ENCODE measurements at regions not wholly inside any gene's neighbourhood (a gene's known extent, or its start where the extent isn't known, plus 50 kb on each side); places are given as distances from the start of the nearest gene placed in this dataset.
A peak's percentile ranks its signal among the peaks of the same experiment; 100 is the strongest.

DNA sequence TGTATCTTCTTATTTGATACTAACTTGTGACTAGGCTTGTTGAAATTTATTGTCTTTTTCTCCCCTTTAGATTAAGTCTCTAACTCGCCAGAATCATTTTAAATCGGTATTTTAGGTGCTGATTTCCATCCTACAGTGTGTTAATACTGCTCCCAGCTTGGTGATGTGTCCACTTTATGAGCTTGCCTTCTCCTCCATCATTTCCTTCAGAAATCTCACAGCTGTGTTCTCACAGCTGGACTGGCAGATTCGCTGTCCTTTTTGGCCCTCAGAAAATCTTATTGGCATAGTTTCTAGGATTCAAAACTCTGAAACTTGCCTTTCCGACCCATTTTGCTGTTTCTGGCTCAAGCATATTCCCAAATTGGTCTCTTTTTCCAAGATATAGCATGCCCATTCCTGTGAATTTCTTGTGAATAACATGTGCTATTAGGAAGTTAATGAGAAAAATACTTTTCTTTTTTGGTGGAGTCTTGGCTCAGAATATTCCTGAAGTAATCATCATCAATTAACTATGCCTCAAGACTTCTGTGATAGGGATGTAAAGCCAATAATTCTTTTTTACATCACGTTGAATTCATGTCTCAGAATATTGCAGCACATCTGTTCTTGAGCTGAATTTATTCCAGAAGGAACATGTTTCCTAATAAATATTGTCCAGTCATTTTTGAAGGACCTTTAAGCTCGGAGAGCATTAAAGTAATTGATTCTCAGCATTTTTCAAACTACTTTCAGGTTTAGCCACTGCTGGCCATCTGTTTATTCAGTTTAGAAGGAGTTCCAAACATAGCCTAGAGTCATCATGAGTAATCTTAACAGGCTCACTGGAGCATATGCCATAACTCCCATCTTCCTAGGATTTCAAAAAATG lies 50.0 kb upstream of the USP44 start:
- Histone ChIP-seq H3K27ac (no peak overlapping the region), H3K9me3 (no peaks in the 10 kb centered on the region), H3K27me3 (no peaks in the 10 kb centered on the region), H3K4me1 (no peaks in the 10 kb centered on the region), H3K36me3 (no peaks in the 10 kb centered on the region), H3K4me3 (no peak overlapping the region)
- WGBS, 2 donors: 81 to 87% methylated on average over 5 of the region's 6 CpGs
- DNase-seq (no peak), ATAC-seq (ENCODE audit: low FRiP score in 2 of 2) (peak in 1 of 2 donors; percentile 61)
- TF ChIP-seq EP300 (IDR thresholded peaks at IDR 0.05): no peak
- no peak for TF ChIP-seq POLR2AphosphoS5 (IDR thresholded peaks at IDR 0.05)
- TF ChIP-seq POLR2A (IDR thresholded peaks at IDR 0.05): no peak
- TF ChIP-seq, protein P1, sequence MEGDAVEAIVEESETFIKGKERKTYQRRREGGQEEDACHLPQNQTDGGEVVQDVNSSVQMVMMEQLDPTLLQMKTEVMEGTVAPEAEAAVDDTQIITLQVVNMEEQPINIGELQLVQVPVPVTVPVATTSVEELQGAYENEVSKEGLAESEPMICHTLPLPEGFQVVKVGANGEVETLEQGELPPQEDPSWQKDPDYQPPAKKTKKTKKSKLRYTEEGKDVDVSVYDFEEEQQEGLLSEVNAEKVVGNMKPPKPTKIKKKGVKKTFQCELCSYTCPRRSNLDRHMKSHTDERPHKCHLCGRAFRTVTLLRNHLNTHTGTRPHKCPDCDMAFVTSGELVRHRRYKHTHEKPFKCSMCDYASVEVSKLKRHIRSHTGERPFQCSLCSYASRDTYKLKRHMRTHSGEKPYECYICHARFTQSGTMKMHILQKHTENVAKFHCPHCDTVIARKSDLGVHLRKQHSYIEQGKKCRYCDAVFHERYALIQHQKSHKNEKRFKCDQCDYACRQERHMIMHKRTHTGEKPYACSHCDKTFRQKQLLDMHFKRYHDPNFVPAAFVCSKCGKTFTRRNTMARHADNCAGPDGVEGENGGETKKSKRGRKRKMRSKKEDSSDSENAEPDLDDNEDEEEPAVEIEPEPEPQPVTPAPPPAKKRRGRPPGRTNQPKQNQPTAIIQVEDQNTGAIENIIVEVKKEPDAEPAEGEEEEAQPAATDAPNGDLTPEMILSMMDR (IDR thresholded peaks at IDR 0.05): no peak
